ENCODE measurements at regions not wholly inside any gene's neighbourhood (a gene's known extent, or its start where the extent isn't known, plus 50 kb on each side); places are given as distances from the start of the nearest gene placed in this dataset.
A peak's percentile ranks its signal among the peaks of the same experiment; 100 is the strongest.

- DNase-seq (ENCODE audit: low spot score) = no peak
Observed at GRCh38 chr4:162458051-162458450, 294.3 kb upstream of the FSTL5 start.

DNA sequence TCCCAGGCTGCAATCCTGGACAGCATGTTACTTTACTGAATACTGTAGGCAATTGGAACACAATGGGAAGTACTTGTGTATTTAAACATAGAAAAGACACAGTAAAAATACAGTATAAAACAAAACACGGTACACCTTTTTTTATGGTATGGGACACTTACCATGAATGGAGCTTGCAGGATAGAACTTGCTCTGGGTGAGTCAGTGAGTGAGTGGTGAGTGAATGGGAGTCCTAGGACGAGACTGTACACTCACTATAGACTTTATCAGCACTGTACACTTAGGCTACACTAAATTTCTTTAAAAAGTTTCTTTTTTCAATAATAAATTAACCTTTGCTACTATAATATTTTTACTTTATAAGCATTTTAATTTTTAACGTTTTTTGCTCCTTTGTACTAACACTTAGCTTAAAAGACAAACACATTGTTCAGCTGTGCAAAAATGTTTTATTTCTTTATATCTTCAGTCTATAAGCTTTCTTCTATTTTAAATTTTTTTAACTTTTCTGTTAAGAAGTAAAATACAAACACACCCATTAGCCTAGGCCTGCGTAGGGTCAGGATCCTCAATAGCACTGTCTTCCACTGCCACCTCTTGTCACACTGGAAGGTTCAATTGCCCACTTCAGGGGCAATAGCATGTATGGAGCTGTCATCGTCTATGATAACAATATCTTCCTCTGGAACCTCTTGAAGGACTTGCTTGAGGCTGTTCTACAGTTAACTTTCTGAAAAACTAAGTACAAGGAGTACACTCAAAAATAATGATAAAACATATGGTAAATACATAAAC, 293.5 kb upstream of the FSTL5 start:
- DNase-seq (ENCODE audit: low spot score) = no peak

DNA sequence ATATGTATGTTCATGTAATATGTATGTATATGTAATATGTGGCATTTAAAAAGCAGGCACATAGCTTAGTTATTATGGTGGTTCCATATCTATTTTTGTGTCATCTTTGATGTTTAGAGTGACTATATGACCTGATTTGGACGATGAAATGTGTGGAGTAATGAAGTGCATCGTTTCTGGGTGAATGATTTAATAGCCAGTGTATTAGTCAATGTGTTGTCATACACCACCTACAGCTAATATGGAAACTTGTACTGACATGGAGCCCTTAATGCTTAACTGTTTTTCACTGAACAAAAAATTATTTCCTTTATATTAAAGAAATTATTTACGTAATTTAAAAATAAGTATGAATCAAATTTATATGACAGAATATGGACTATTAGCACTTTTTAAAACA, 292.3 kb upstream of the FSTL5 start:
- no peak for DNase-seq (ENCODE audit: low spot score)

- DNase-seq (ENCODE audit: low spot score) = no peak
Observed at GRCh38 chr4:162450531-162451035, 286.8 kb upstream of the FSTL5 start.

- no peak for DNase-seq (ENCODE audit: low spot score)
Observed at GRCh38 chr4:162443510-162443909, 279.7 kb upstream of the FSTL5 start.

GRCh38 chr4:162442128-162442527, 278.3 kb upstream of the FSTL5 start:
- DNase-seq (ENCODE audit: low spot score) = no peak

GRCh38 chr4:162422312-162422711, 258.5 kb upstream of the FSTL5 start:
- no peak for DNase-seq (ENCODE audit: low spot score)

GRCh38 chr4:162410854-162411253, 247.1 kb upstream of the FSTL5 start:
- DNase-seq (ENCODE audit: low spot score) = no peak

- DNase-seq (ENCODE audit: low spot score) = no peak
Observed at GRCh38 chr4:162409048-162409447, 245.2 kb upstream of the FSTL5 start.

DNA sequence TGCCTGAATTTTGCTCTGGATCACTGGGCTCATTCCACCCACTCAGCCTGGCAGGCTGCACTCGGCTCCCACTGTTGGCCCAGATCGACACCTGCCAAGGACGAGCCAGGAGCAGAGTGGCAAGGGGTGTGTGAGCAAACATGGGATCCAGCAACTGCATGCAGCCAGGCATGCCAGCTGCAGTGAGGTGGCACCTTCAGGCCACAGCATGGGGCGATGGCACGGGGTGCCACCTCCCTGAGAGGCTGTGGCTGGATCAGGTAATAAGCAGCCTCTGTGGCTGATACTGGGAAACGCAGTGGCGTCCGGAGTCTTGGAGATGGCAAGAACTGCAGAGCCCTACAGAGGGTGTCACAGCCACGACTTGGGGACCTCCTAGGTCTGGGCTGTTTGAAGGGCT, 244.5 kb upstream of the FSTL5 start:
- DNase-seq (ENCODE audit: low spot score) = no peak

GRCh38 chr4:162406637-162407365, 243.0 kb upstream of the FSTL5 start:
- DNase-seq (ENCODE audit: low spot score) = no peak

GRCh38 chr4:162403932-162404331, 240.1 kb upstream of the FSTL5 start:
- DNase-seq (ENCODE audit: low spot score) = no peak

GRCh38 chr4:162403419-162403818, 239.6 kb upstream of the FSTL5 start:
- DNase-seq (ENCODE audit: low spot score) = no peak

DNA sequence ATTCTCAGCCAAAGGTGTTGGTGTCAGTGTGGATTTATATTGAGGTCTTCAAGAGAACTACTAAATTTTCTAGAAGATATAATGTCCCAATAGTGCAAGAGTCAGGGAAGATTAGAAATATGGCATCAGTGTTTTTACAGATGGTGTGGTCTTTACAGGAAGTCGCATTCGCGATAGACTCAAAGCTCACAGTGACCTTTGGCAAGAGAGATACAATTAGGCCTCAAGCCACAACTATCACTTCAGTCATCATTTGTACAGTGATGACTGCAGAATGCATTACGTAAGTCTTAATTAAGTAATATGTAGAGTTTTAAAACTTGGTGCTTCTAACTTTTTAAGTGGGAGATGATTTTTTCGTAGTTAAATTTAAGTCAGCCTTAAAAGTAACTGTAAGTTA, 237.2 kb upstream of the FSTL5 start:
- DNase-seq (ENCODE audit: low spot score) = no peak

- DNase-seq (ENCODE audit: low spot score) = no peak
Observed at GRCh38 chr4:162392946-162393345, 229.1 kb upstream of the FSTL5 start.

- no peak for DNase-seq (ENCODE audit: low spot score)
Observed at GRCh38 chr4:162366146-162366545, 202.3 kb upstream of the FSTL5 start.

GRCh38 chr4:162364651-162365050, 200.9 kb upstream of the FSTL5 start:
- DNase-seq (ENCODE audit: low spot score) = peak; percentile 52

DNA sequence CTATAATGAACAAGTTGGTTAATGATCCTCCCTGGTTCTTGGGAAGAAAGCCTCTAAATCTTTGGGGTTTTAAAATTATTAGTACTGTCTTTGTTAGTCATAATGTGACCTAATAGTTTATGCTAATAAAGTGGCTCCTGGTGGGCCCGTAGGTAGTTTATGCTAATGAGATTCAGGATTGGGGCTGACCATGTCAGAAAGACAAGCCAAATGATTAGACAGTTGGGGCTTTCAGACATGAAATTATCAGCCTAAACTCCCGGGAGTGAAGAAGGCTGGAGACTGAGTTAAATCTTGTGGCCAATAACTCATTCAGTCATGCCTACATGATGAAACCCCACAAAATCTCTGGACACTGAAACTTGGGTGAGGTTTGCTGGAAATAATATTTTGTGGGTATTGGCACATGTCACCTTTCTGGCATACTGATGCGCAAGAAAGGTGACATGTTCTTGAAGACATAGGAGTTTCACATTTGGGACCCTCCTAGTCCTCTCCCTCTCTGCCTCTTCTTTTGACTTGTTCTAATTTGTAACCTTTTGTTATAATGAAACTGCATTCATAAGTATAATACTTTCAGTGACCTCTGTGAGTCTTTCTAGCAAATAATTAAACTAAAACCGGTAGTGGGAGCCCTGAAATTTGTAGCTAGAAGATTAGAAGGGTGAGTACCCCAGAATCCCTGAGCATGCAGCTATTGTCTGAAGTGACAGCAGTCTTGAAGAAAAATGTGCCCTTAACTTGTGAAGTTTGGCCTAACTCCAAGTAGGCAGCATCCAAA, 196.8 kb upstream of the FSTL5 start:
- no peak for DNase-seq (ENCODE audit: low spot score)

DNA sequence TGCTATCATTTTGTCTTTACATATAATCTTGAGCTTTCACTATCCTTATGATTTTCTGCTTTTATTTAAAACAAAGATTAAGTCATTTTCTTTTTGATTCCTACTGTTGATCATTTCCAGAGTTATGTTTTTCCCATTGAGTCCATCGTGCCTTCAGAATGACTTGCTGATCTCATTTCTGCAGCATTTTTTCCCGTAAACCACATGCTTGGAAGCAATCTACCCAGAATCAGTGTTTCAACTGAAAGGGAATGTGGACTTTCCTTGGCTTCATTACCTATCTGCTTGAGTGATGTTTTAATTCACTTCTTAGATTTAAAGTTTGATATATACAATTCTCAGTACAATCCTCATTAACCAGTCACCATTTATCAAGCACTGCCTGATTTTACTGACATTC, 192.4 kb upstream of the FSTL5 start:
- DNase-seq (ENCODE audit: low spot score) = no peak

GRCh38 chr4:162352580-162353107, 188.8 kb upstream of the FSTL5 start:
- no peak for DNase-seq (ENCODE audit: low spot score)

- no peak for DNase-seq (ENCODE audit: low spot score)
Observed at GRCh38 chr4:162350331-162350730, 186.5 kb upstream of the FSTL5 start.

DNA sequence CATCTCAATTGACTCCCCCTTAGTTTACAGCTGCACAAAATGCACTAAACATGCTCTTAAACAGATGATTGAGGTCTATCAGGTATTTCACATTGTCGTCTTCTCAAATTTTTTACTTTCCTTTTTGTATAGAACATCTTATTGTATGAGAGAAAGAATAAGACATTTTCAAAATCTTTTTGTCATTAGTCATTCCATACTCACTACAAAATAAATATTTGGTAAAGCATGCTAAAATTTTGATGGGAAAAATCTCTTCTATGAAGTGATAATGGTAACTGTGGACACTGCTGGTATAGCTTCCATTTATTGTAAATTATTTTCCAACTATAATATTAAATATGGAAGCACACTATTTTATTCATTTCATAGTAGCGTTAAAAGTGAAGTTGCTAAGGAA, 185.6 kb upstream of the FSTL5 start:
- DNase-seq (ENCODE audit: low spot score) = no peak

All from kidney capillary endothelial cell (primary cell).